ENCODE measurements at regions not wholly inside any gene's neighbourhood (a gene's known extent, or its start where the extent isn't known, plus 50 kb on each side); places are given as distances from the start of the nearest gene placed in this dataset.

- DNase-seq (ENCODE audit: low spot score) (no peak), ATAC-seq (ENCODE audit: low read depth) (peak; percentile 52; the same call in 1 of the 3 replicates)
- Histone ChIP-seq H3K36me3 (ENCODE audit: low read depth) (no peaks in the 10 kb centered on the region), H3K4me1 (ENCODE audit: insufficient read depth, poor library complexity, severe bottlenecking) (no peaks in the 10 kb centered on the region), H3K27me3 (ENCODE audit: insufficient read depth, poor library complexity, severe bottlenecking) (no peaks in the 10 kb centered on the region), H3K9me3 (ENCODE audit: severe bottlenecking) (no peaks in the 10 kb centered on the region), H3K27ac (ENCODE audit: poor library complexity, severe bottlenecking) (no peak overlapping the region), H3K4me3 (ENCODE audit: severe bottlenecking) (no peak overlapping the region)
- TF ChIP-seq CTCF (IDR thresholded peaks at IDR 0.05; ENCODE audit: poor library complexity, severe bottlenecking) = no peak
Observed at GRCh38 chr12:61530456-61530855, 729.7 kb upstream of the USP15 start.

GRCh38 chr12:61531195-61531594 lies 729.0 kb upstream of the USP15 start:
- no peak for ATAC-seq (ENCODE audit: low read depth)

GRCh38 chr12:61536117-61536516 lies 724.1 kb upstream of the USP15 start:
- no peaks in the 10 kb centered on the region for H3K36me3 ChIP-seq (ENCODE audit: low read depth)
- no peak overlapping the region for H3K27ac ChIP-seq (ENCODE audit: poor library complexity, severe bottlenecking)
- no peaks in the 10 kb centered on the region for H3K4me1 ChIP-seq (ENCODE audit: insufficient read depth, poor library complexity, severe bottlenecking)
- no peak for TF ChIP-seq CTCF (IDR thresholded peaks at IDR 0.05; ENCODE audit: poor library complexity, severe bottlenecking)
- no peaks in the 10 kb centered on the region for H3K9me3 ChIP-seq (ENCODE audit: severe bottlenecking)
- H3K4me3 ChIP-seq (ENCODE audit: severe bottlenecking) = no peak overlapping the region
- no peak for ATAC-seq (ENCODE audit: low read depth)
- H3K27me3 ChIP-seq (ENCODE audit: insufficient read depth, poor library complexity, severe bottlenecking) = no peaks in the 10 kb centered on the region
- DNase-seq (ENCODE audit: low spot score) = no peak

More at GRCh38 chr12:61531195-61531594, 729.0 kb upstream of the USP15 start:
- DNase-seq (ENCODE audit: low spot score) = no peak
- no peak overlapping the region for H3K27ac ChIP-seq (ENCODE audit: poor library complexity, severe bottlenecking)
- no peaks in the 10 kb centered on the region for H3K4me1 ChIP-seq (ENCODE audit: insufficient read depth, poor library complexity, severe bottlenecking)
- H3K4me3 ChIP-seq (ENCODE audit: severe bottlenecking) = no peak overlapping the region
- no peaks in the 10 kb centered on the region for H3K9me3 ChIP-seq (ENCODE audit: severe bottlenecking)
- H3K27me3 ChIP-seq (ENCODE audit: insufficient read depth, poor library complexity, severe bottlenecking) = no peaks in the 10 kb centered on the region
- no peak for TF ChIP-seq CTCF (IDR thresholded peaks at IDR 0.05; ENCODE audit: poor library complexity, severe bottlenecking)
- no peaks in the 10 kb centered on the region for H3K36me3 ChIP-seq (ENCODE audit: low read depth)

- H3K4me1 ChIP-seq (ENCODE audit: insufficient read depth, poor library complexity, severe bottlenecking) = no peaks in the 10 kb centered on the region
- TF ChIP-seq CTCF (IDR thresholded peaks at IDR 0.05; ENCODE audit: poor library complexity, severe bottlenecking) = no peak
Observed at GRCh38 chr12:61536525-61536924, 723.7 kb upstream of the USP15 start.

GRCh38 chr12:61538951-61539350 lies 721.3 kb upstream of the USP15 start:
- no peak overlapping the region for H3K4me3 ChIP-seq (ENCODE audit: severe bottlenecking)
- no peaks in the 10 kb centered on the region for H3K4me1 ChIP-seq (ENCODE audit: insufficient read depth, poor library complexity, severe bottlenecking)
- peak; percentile 26 for TF ChIP-seq CTCF (IDR thresholded peaks at IDR 0.05; ENCODE audit: poor library complexity, severe bottlenecking)
- H3K9me3 ChIP-seq (ENCODE audit: severe bottlenecking) = no peaks in the 10 kb centered on the region
- ATAC-seq (ENCODE audit: low read depth) (no peak), DNase-seq (ENCODE audit: low spot score) (no peak)
- H3K36me3 ChIP-seq (ENCODE audit: low read depth) = no peaks in the 10 kb centered on the region
- no peak overlapping the region for H3K27ac ChIP-seq (ENCODE audit: poor library complexity, severe bottlenecking)
- H3K27me3 ChIP-seq (ENCODE audit: insufficient read depth, poor library complexity, severe bottlenecking) = no peaks in the 10 kb centered on the region

More at GRCh38 chr12:61536525-61536924, 723.7 kb upstream of the USP15 start:
- no peaks in the 10 kb centered on the region for H3K36me3 ChIP-seq (ENCODE audit: low read depth)
- H3K27me3 ChIP-seq (ENCODE audit: insufficient read depth, poor library complexity, severe bottlenecking) = no peaks in the 10 kb centered on the region
- no peak overlapping the region for H3K27ac ChIP-seq (ENCODE audit: poor library complexity, severe bottlenecking)
- no peak for DNase-seq (ENCODE audit: low spot score)
- no peak for ATAC-seq (ENCODE audit: low read depth)
- no peak overlapping the region for H3K4me3 ChIP-seq (ENCODE audit: severe bottlenecking)
- no peaks in the 10 kb centered on the region for H3K9me3 ChIP-seq (ENCODE audit: severe bottlenecking)

All from RWPE2 (cell line).